22Rv1 (cell line): ENCODE measurements at regions not wholly inside any gene's neighbourhood (a gene's known extent, or its start where the extent isn't known, plus 50 kb on each side); places are given as distances from the start of the nearest gene placed in this dataset.

Source experiments
- CTCF ChIP-seq: fragments of 450-650 bp; IDR thresholded peaks from 2 replicates; pipeline ENCODE4 v1.5.1; 2017; ENCODE audit warnings: mild to moderate bottlenecking
- ZFX ChIP-seq: fragments of 450-650 bp; IDR thresholded peaks from 2 replicates; pipeline ENCODE4 v1.6.1; 2017; ENCODE audit warnings: antibody characterized with exemption, borderline replicate concordance

- TF ChIP-seq CTCF, result no peak
- no peak for TF ChIP-seq ZFX
Measured at GRCh38 chr2:52429171-52429570, 1338.4 kb upstream of the CHAC2 start.
